Prostate gland (tissue), 2 donors: ENCODE measurements at regions not wholly inside any gene's neighbourhood (a gene's known extent, or its start where the extent isn't known, plus 50 kb on each side); places are given as distances from the start of the nearest gene placed in this dataset.

Experiments
- CTCF ChIP-seq, 4 experiments: fragments of 200-600 bp in 2 of 4; fragments of 450-650 bp in 2 of 4; sonication (generic) in 2 of 4; IDR thresholded peaks; 1 replicate in 3 of 4; 2 replicates in 1 of 4; pipeline ENCODE4 v1.5.1; 2016 to 2019; ENCODE audit warnings: antibody characterized with exemption in 4 of 4, mild to moderate bottlenecking in 2 of 4, moderate library complexity in 2 of 4
- POLR2AphosphoS5 ChIP-seq: sonication (generic); formaldehyde crosslinking; IDR thresholded peaks from one replicate; pipeline ENCODE4 v1.6.1; 2017; ENCODE audit warnings: antibody characterized with exemption

DNA sequence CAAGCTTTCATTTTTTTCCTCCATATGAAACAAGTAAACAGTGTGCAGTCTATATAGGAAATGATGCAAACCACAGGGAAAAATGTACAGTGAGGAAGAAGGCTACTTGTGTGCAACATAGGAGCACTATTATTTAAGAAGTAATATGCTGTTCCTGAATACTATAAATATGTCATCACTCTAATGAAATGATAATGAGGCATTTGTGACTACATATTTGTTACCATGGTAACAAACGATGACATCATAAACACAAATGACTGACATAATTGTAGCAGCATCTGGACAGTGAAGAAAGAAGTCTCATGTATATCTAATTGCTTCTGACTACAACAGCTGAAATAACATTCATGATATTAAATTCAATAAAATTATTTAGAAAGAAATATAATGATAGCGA, 164.8 kb downstream of the C7orf25 start:
- TF ChIP-seq POLR2AphosphoS5 (no peak), CTCF (IDR thresholded peaks at IDR 0.05) (no peak)
